T-helper 17 cell (primary cell): ENCODE measurements at regions not wholly inside any gene's neighbourhood (a gene's known extent, or its start where the extent isn't known, plus 50 kb on each side); places are given as distances from the start of the nearest gene placed in this dataset.

Source experiments
- ATAC-seq: fragments of 150-1000 bp; cut with Tn5 transposase; 2 replicates; pipeline ENCODE4 v1.10.0; 2021; ENCODE audit warnings: mild to moderate bottlenecking, moderate library complexity
- DNase-seq, 3 donors: peaks; one replicate each; pipeline versions ENCODE4 v3.0.0 to v3.0.0-alpha.2; 2020 to 2021
- H3K9me3 ChIP-seq: one replicate; pipeline ENCODE4 v1.7.0; 2013; ENCODE audit warnings: low read length, mild to moderate bottlenecking; ENCODE audit not compliant: control insufficient read depth, poor library complexity, severe bottlenecking
- H3K27ac Mint-ChIP-seq: one replicate; pipeline ENCODE4 v1.8.0; 2022; ENCODE audit warnings: mild to moderate bottlenecking, moderate library complexity, mixed read lengths
- H3K27me3 Mint-ChIP-seq: one replicate; pipeline ENCODE4 v1.8.0; 2022; ENCODE audit warnings: mixed read lengths
- H3K36me3 Mint-ChIP-seq: one replicate; pipeline ENCODE4 v1.8.0; 2022; ENCODE audit warnings: low read depth, mixed read lengths
- H3K4me1 Mint-ChIP-seq: one replicate; pipeline ENCODE4 v1.8.0; 2022; ENCODE audit warnings: mild to moderate bottlenecking, mixed read lengths
- H3K4me3 Mint-ChIP-seq: one replicate; pipeline ENCODE4 v1.8.0; 2022; ENCODE audit warnings: mild to moderate bottlenecking, moderate library complexity, mixed read lengths

DNA sequence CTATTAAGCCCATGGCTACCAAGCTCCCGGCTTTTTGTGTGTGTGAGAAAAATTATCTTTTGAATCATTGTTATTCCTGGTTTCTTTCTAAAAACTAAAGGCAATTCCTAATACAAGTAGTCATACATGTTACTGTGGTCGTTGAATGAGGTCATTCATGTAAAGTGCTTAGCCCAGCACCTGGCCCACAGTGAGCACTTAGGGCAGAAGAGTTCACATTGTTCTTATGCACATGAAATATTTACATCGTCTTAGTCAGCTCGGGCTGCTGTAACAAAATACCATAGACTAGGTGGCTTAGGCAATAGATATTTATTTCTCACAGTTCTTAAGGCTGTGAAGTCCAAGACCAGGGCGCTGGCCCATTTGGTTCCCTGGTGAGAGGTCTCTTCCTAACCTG is 216.1 kb downstream of the SHQ1 start:
- peaks cover 11% of the 10 kb centered on the region for H3K4me1 Mint-ChIP-seq
- no peak overlapping the region for H3K27ac Mint-ChIP-seq
- no peaks in the 10 kb centered on the region for H3K9me3 ChIP-seq
- H3K4me3 Mint-ChIP-seq: no peak overlapping the region
- ATAC-seq (no peak), DNase-seq (no peak)
- no peaks in the 10 kb centered on the region for H3K27me3 Mint-ChIP-seq
- no peaks in the 10 kb centered on the region for H3K36me3 Mint-ChIP-seq

DNA sequence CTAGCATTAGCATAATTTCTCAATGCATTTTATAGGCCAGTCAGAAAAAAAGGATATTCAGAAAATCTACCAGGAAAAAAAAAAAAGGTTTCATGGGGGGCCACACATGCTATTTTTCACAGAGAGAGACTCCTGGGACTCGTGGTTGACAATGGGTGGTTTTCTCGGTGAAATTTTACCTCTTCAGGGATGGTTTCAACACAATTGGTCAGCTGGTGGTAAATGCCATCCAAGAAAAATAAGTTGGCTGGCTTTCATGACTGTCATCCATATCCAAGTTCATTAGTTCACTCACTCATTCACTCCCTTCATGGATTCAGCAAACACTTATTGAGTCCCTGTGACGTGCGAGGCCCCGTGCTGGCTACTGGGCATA is 217.3 kb downstream of the SHQ1 start:
- Mint-ChIP-seq H3K4me1 (peaks cover 11% of the 10 kb centered on the region), H3K27ac (no peak overlapping the region), H3K36me3 (no peaks in the 10 kb centered on the region), H3K27me3 (no peaks in the 10 kb centered on the region), H3K4me3 (no peak overlapping the region)
- H3K9me3 ChIP-seq: no peaks in the 10 kb centered on the region
- ATAC-seq: no peak
- no peak for DNase-seq

- no peaks in the 10 kb centered on the region for H3K36me3 Mint-ChIP-seq
- H3K4me3 Mint-ChIP-seq: no peak overlapping the region
Observed at GRCh38 chr3:72630327-72630968, 217.8 kb downstream of the SHQ1 start.

GRCh38 chr3:72629191-72629631 is 219.0 kb downstream of the SHQ1 start:
- no peak overlapping the region for H3K4me3 Mint-ChIP-seq
- peak overlapping the region; percentile 77 for H3K27ac Mint-ChIP-seq
- no peak for DNase-seq
- H3K36me3 Mint-ChIP-seq: no peaks in the 10 kb centered on the region
- no peaks in the 10 kb centered on the region for H3K9me3 ChIP-seq
- peaks cover 11% of the 10 kb centered on the region for H3K4me1 Mint-ChIP-seq
- ATAC-seq: peak; percentile 53
- no peaks in the 10 kb centered on the region for H3K27me3 Mint-ChIP-seq

More at GRCh38 chr3:72630327-72630968, 217.8 kb downstream of the SHQ1 start:
- DNase-seq (no peak), ATAC-seq (no peak)
- Mint-ChIP-seq H3K4me1 (peaks cover 11% of the 10 kb centered on the region), H3K27ac (no peak overlapping the region), H3K27me3 (no peaks in the 10 kb centered on the region)
- H3K9me3 ChIP-seq: no peaks in the 10 kb centered on the region

GRCh38 chr3:72628065-72628464 is 220.2 kb downstream of the SHQ1 start:
- no peak for ATAC-seq
- Mint-ChIP-seq H3K27me3 (no peaks in the 10 kb centered on the region), H3K27ac (peak overlapping the region; percentile 61), H3K4me1 (peaks cover 11% of the 10 kb centered on the region), H3K36me3 (no peaks in the 10 kb centered on the region), H3K4me3 (no peak overlapping the region)
- no peak for DNase-seq
- H3K9me3 ChIP-seq: no peaks in the 10 kb centered on the region

DNA sequence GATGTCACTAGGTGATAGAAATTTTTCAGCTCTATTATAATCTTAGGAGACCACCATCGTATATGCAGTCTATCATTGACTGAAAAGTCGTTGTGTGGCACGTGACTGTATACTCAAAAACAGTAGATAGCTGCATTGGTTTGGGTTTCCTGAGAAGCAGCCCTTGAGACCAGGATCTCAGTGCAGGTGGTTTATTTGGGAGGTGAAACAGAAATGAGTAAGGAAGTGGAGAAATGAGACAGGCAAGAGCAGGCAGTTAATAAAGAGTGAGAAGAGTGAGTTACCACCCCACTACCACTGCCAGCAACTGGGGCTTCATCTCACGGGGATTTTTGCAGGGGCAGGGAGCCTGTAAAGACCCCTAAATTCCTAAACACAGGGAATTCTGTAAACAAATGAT is 221.0 kb downstream of the SHQ1 start:
- ATAC-seq: no peak
- no peak overlapping the region for H3K27ac Mint-ChIP-seq
- peaks cover 11% of the 10 kb centered on the region for H3K4me1 Mint-ChIP-seq
- no peaks in the 10 kb centered on the region for H3K36me3 Mint-ChIP-seq
- no peak for DNase-seq
- H3K27me3 Mint-ChIP-seq: no peaks in the 10 kb centered on the region
- H3K9me3 ChIP-seq: no peaks in the 10 kb centered on the region
- H3K4me3 Mint-ChIP-seq: no peak overlapping the region

GRCh38 chr3:72625602-72626337 is 222.5 kb downstream of the SHQ1 start:
- Mint-ChIP-seq H3K27me3 (no peaks in the 10 kb centered on the region), H3K36me3 (no peaks in the 10 kb centered on the region), H3K27ac (no peak overlapping the region), H3K4me3 (no peak overlapping the region), H3K4me1 (peaks cover 11% of the 10 kb centered on the region)
- ATAC-seq (no peak), DNase-seq (no peak)
- no peaks in the 10 kb centered on the region for H3K9me3 ChIP-seq

GRCh38 chr3:72624656-72625055 is 223.6 kb downstream of the SHQ1 start:
- H3K9me3 ChIP-seq: no peaks in the 10 kb centered on the region
- Mint-ChIP-seq H3K4me1 (peaks cover 9% of the 10 kb centered on the region), H3K36me3 (no peaks in the 10 kb centered on the region), H3K27ac (no peak overlapping the region), H3K4me3 (no peak overlapping the region), H3K27me3 (no peaks in the 10 kb centered on the region)
- ATAC-seq (no peak), DNase-seq (no peak)

DNA sequence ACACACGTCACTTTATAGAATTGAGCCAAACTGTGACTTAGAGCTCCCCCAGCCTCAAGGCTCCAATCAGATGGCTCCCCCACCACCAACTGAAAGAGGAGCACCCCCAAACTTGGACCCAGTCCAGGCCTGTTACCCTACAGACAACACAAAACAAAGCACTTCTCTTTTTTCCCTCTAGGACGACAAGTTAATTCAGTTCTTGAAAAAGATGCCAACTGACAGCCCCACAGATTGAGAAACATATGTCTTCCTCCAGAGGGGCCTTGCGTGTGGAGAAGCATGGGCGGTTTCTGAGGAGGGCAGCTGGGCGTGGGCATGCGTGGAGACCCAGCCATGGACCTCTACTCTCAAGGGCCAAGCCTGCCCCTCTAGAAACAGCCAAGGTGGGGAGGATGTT is 229.5 kb downstream of the SHQ1 start:
- DNase-seq (no peak), ATAC-seq (no peak)
- Mint-ChIP-seq H3K4me1 (no peaks in the 10 kb centered on the region), H3K27ac (no peak overlapping the region), H3K27me3 (no peaks in the 10 kb centered on the region), H3K36me3 (no peaks in the 10 kb centered on the region), H3K4me3 (no peak overlapping the region)
- H3K9me3 ChIP-seq: no peaks in the 10 kb centered on the region

GRCh38 chr3:72617424-72618024 is 230.7 kb downstream of the SHQ1 start:
- Mint-ChIP-seq H3K27me3 (no peaks in the 10 kb centered on the region), H3K4me1 (no peaks in the 10 kb centered on the region), H3K27ac (no peak overlapping the region), H3K36me3 (no peaks in the 10 kb centered on the region), H3K4me3 (no peak overlapping the region)
- no peaks in the 10 kb centered on the region for H3K9me3 ChIP-seq
- ATAC-seq: no peak
- DNase-seq: no peak

GRCh38 chr3:72615776-72616175 is 232.5 kb downstream of the SHQ1 start:
- no peak for DNase-seq
- no peaks in the 10 kb centered on the region for H3K27me3 Mint-ChIP-seq
- no peaks in the 10 kb centered on the region for H3K9me3 ChIP-seq
- no peak for ATAC-seq
- no peak overlapping the region for H3K27ac Mint-ChIP-seq
- H3K4me1 Mint-ChIP-seq: no peaks in the 10 kb centered on the region
- H3K36me3 Mint-ChIP-seq: no peaks in the 10 kb centered on the region
- H3K4me3 Mint-ChIP-seq: no peak overlapping the region

DNA sequence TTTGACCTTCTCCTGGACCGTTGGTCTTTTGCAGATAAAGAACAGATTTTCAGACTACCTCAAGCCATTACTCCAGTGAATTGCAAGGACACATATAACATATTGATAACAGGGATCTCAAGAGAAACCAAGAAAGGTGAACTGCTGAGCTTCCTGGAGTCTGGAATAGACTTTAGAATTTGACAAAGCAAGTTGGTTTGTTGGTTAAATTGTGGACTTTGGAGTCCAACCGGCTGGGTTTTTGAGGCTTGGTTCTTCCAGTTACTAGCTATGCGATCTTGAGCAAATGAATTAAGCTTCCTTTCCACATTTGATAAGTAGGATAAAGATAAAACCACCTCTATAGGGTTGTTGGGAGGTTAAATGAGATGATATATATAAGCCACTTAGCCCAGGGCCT is 233.1 kb downstream of the SHQ1 start:
- ATAC-seq (no peak), DNase-seq (no peak)
- no peak overlapping the region for H3K4me3 Mint-ChIP-seq
- H3K36me3 Mint-ChIP-seq: no peaks in the 10 kb centered on the region
- H3K27me3 Mint-ChIP-seq: no peaks in the 10 kb centered on the region
- no peaks in the 10 kb centered on the region for H3K4me1 Mint-ChIP-seq
- no peaks in the 10 kb centered on the region for H3K9me3 ChIP-seq
- no peak overlapping the region for H3K27ac Mint-ChIP-seq

- no peak overlapping the region for H3K4me3 Mint-ChIP-seq
- H3K36me3 Mint-ChIP-seq: no peaks in the 10 kb centered on the region
- H3K27me3 Mint-ChIP-seq: no peaks in the 10 kb centered on the region
- no peak for ATAC-seq
- DNase-seq: no peak
- H3K27ac Mint-ChIP-seq: no peak overlapping the region
- no peaks in the 10 kb centered on the region for H3K4me1 Mint-ChIP-seq
- H3K9me3 ChIP-seq: no peaks in the 10 kb centered on the region
Observed at GRCh38 chr3:72614394-72615074, 233.7 kb downstream of the SHQ1 start.
